Coronary artery (tissue), 2 donors: ENCODE measurements at regions not wholly inside any gene's neighbourhood (a gene's known extent, or its start where the extent isn't known, plus 50 kb on each side); places are given as distances from the start of the nearest gene placed in this dataset.

ENCODE experiments used
- DNase-seq: peaks from one replicate; pipeline ENCODE4 v3.0.0-alpha.2; 2017; ENCODE audit warnings: low spot score
- H3K27ac ChIP-seq, 2 donors: fragments of 200-600 bp; sonication (generic); one replicate each; pipeline ENCODE4 v1.5.1; 2016 to 2019
- H3K4me3 ChIP-seq: fragments of 200-600 bp; sonication (generic); 2 replicates; pipeline ENCODE4 v1.5.1; 2016; ENCODE audit warnings: mild to moderate bottlenecking, moderate library complexity
- TF ChIP-seq, protein P1 (sequence below): fragments of 200-600 bp; sonication (generic); IDR thresholded peaks from one replicate; pipeline ENCODE4 v1.5.1; 2019; ENCODE audit warnings: antibody characterized with exemption

DNA sequence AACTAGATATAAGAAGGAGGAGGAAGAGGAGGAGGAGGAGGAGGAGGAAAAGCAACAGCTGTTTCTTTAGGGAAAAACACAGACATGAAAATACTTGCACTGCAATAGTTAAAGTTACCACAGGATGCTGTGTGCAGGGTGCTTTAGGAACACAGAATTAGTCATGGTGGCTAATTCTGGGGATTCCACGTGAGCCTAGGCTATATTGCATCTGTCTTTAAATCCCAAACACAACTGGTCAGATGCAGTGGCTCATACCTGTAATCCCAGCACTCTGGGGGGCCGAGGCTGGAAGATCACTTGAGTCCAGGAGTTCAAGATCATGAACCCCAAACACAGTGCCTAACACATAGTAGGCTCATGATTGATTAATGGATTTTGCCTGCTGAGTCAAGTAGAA is 155.3 kb upstream of the C16orf82 start:
- H3K4me3 ChIP-seq, result no peak overlapping the region
- no peak overlapping the region for H3K27ac ChIP-seq
- TF ChIP-seq, protein P1, sequence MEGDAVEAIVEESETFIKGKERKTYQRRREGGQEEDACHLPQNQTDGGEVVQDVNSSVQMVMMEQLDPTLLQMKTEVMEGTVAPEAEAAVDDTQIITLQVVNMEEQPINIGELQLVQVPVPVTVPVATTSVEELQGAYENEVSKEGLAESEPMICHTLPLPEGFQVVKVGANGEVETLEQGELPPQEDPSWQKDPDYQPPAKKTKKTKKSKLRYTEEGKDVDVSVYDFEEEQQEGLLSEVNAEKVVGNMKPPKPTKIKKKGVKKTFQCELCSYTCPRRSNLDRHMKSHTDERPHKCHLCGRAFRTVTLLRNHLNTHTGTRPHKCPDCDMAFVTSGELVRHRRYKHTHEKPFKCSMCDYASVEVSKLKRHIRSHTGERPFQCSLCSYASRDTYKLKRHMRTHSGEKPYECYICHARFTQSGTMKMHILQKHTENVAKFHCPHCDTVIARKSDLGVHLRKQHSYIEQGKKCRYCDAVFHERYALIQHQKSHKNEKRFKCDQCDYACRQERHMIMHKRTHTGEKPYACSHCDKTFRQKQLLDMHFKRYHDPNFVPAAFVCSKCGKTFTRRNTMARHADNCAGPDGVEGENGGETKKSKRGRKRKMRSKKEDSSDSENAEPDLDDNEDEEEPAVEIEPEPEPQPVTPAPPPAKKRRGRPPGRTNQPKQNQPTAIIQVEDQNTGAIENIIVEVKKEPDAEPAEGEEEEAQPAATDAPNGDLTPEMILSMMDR, result no peak
- no peak for DNase-seq

DNA sequence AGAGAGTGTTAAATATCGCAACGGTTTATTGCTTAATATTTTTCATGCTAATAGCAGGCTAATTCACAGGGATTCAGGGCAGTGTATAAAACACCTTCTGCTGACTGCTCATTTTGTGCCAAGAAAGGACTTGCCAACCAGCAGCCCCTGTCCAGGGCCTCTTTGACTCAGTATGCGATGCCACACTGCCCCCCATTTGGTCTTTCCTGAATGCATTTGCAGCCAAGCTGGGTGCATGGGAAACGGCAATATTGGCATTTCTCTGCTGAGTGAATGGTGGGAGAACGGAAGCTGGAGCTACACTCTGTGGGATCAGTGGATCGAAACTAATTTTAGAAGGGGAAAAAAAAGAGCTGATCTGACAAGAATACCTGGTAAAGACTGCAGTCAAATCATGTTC is 152.9 kb upstream of the C16orf82 start:
- TF ChIP-seq, protein P1, result no peak
- no peak for DNase-seq
- H3K27ac ChIP-seq, result no peak overlapping the region
- H3K4me3 ChIP-seq, result no peak overlapping the region

DNA sequence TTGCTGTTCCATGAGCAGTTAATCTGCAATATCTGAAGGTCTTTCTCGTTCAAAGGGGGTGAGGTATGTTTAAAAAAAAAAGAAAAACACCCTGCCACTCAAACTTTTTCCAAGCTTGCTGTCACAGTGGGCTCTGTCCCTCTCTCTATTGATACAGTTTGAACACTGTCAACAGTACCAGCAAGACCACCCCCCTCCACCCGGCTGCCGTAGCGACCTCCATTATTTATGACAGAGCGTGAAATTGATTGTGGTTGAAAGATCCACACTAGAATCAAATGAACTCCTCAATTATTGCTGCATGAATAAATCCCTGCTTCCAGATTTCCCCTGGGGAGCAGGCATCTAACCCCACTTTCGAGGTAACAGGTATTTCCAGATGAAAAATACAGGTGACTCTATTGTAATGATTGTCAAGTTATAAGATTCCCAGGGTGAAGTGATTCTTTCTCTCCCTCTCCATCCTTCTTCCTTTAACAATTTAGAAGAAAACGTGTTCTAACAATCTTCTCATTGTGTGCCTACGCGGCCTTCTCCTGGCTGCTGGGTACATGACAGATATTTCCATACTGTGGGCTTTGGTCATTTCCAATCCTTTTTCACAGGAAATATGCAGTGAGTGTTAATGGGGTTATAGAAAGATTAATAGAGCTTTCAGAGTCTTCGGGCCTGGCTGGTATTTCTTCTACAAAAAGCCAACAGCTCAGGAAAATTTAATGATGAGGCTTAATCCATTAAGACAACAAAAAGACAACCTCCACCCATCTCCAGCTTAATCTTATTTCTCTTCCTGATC is 135.7 kb upstream of the C16orf82 start:
- Histone ChIP-seq H3K27ac (no peak overlapping the region), H3K4me3 (no peak overlapping the region)
- DNase-seq, result no peak
- TF ChIP-seq, protein P1, result no peak

DNA sequence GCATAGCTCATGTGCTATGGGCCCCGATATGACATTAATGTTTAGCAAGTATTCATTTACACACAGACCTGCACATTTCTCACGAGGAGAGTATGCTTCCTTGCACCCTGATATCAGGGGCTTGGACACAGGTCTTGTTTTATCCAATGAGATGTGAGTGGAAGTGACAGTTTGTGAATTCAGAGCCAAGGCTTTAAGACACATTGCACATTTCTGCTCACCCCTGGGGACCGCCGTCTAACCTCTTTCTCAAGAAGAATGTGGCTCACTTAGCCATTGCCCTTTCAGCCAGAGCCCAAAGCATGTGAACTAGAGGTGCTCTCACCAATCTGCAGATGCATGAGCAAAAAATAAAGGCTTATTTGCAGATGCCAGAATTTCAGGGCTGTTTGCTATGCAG is 116.1 kb upstream of the C16orf82 start:
- H3K27ac ChIP-seq, result no peak overlapping the region
- no peak overlapping the region for H3K4me3 ChIP-seq
- TF ChIP-seq, protein P1, result no peak
- DNase-seq, result no peak

DNA sequence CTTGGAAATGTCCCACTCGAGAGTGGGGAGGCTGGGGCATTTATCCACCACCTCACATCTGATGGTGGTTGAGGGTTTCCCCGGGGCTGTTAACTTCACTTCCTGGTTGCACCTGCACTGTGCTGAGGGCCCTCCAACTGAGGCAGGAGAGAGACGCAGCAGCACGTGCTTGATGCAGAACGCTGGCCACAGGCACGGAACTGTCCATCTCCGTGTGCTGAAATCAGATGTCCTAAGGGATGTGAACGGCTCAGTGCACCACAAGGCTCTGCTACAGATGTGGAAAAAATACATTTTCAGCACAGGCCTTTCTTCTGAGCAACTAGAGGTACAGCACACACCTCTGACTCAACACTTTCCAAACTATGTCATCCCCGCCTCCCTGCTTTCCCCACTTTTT is 114.8 kb upstream of the C16orf82 start:
- H3K4me3 ChIP-seq, result no peak overlapping the region
- no peak for DNase-seq
- H3K27ac ChIP-seq, result no peak overlapping the region
- TF ChIP-seq, protein P1, result no peak

DNA sequence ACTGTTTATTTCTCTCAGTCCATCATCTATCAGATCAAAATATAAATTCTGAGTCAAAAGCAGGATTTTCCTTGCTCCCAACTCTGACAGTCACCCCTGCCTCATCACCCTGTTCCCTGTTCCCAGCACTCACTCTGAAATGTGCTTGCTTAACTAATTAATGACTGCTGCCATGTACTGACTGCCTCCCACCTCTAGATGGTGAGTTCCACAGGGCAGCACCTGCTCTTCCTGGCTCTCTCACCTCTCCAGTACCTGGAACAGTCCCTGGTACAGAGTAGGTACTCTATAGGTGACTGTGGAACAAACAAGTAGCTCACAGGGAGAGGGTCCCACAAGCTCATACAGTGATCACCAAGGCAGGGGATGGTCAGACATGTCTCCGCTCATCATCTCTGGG is 114.3 kb upstream of the C16orf82 start:
- no peak for DNase-seq
- TF ChIP-seq, protein P1, result no peak
- Histone ChIP-seq H3K4me3 (no peak overlapping the region), H3K27ac (no peak overlapping the region)

DNA sequence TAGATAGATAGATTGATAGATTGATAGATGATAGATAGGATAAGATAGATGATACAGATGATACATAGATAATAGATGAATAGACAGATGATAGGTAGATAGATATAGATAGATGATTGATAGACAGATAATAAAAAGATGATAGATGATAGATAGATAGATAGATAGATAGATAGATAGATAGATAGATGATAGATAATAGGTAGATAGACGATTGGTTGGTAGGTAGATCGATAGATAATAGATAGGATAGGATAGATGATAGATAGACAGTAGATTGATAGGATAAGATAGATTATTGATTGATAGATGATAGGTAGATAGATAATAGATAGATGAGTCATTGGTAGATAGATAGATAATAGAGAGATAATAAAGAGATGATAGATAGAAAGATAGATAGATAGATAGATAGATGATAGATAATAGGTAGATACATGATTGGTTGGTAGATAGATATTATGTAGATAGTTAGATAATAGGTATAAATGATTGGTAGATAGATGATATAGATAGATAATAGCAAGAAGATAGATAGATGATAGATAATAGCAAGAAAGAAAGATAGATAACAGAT is 109.4 kb upstream of the C16orf82 start:
- Histone ChIP-seq H3K27ac (no peak overlapping the region), H3K4me3 (no peak overlapping the region)
- TF ChIP-seq, protein P1, result no peak
- DNase-seq, result no peak
